ENCODE measurements at regions not wholly inside any gene's neighbourhood (a gene's known extent, or its start where the extent isn't known, plus 50 kb on each side); places are given as distances from the start of the nearest gene placed in this dataset.

GRCh38 chr9:109908459-109909390, 128.7 kb downstream of the PALM2AKAP2 start:
- TF ChIP-seq ZNF883 (CRISPR knock-in tag; IDR thresholded peaks at IDR 0.05; ENCODE audit: not compliant biosample characterization) (no peak), CREM (IDR thresholded peaks at IDR 0.05) (no peak), CREM (CRISPR knock-in tag; IDR thresholded peaks at IDR 0.05) (no peak), TEF (CRISPR knock-in tag; IDR thresholded peaks at IDR 0.05) (no peak), CTCF (CRISPR knock-in tag; IDR thresholded peaks at IDR 0.05) (no peak), HOMEZ (CRISPR knock-in tag; IDR thresholded peaks at IDR 0.05; ENCODE audit: low read depth) (no peak), ELF1 (CRISPR knock-in tag; IDR thresholded peaks at IDR 0.05) (no peak), ZNF274 (CRISPR knock-in tag; IDR thresholded peaks at IDR 0.05) (no peak), YY1 (IDR thresholded peaks at IDR 0.05; ENCODE audit: insufficient read depth, insufficient replicate concordance, low read depth, low read length) (no peak), POLR2A (IDR thresholded peaks at IDR 0.05; ENCODE audit: insufficient read depth in 1 of 2, low read depth in 2 of 2, low read length in 2 of 2) (no peak)
